ENCODE measurements at regions not wholly inside any gene's neighbourhood (a gene's known extent, or its start where the extent isn't known, plus 50 kb on each side); places are given as distances from the start of the nearest gene placed in this dataset.
"Not testable (repeated sequence)": the region's sequence is repeated elsewhere in the genome, so short reads cannot be mapped to it uniquely, and the experiment has no call there.

- DNase-seq = not testable (repeated sequence)
Observed at GRCh38 chr4:189721016-189721993, 219.4 kb upstream of the FRG1 start.

DNA sequence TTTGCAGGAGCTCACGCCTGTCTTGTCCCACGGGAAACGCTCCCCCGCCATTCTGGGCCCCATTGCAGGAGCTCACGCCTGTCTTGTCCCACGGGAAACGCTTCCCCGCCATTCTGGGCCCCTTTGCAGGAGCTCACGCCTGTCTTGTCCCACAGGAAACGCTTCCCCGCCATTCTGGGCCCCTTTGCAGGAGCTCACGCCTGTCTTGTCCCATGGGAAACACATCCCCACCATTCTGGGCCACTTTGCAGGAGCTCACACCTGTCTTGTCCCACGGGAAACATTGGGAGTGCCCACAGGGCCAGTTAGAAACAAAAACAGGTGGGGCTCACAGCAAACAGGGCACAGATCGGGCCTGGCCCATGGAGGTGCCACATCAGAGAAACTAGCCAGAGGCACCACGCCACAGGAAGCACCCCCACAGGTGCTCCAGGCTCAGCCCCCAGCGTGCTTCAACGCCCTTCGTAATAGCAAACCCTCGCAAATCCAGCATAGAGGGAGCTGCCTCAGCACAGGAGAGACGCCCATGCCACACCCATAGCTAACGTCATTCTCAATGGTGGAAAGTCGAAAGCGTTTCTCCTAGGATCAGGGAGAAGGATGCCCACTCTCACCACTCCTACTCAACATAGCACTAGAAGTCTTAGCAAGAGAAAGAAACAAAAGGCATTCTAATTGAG lies 218.2 kb upstream of the FRG1 start:
- DNase-seq = peak; percentile 31

- not testable (repeated sequence) for DNase-seq
Observed at GRCh38 chr4:189727982-189728638, 212.6 kb upstream of the FRG1 start.

- DNase-seq = not testable (repeated sequence)
Observed at GRCh38 chr4:189731989-189732388, 208.7 kb upstream of the FRG1 start.

GRCh38 chr4:189733507-189733906 lies 207.2 kb upstream of the FRG1 start:
- DNase-seq = not testable (repeated sequence)

DNA sequence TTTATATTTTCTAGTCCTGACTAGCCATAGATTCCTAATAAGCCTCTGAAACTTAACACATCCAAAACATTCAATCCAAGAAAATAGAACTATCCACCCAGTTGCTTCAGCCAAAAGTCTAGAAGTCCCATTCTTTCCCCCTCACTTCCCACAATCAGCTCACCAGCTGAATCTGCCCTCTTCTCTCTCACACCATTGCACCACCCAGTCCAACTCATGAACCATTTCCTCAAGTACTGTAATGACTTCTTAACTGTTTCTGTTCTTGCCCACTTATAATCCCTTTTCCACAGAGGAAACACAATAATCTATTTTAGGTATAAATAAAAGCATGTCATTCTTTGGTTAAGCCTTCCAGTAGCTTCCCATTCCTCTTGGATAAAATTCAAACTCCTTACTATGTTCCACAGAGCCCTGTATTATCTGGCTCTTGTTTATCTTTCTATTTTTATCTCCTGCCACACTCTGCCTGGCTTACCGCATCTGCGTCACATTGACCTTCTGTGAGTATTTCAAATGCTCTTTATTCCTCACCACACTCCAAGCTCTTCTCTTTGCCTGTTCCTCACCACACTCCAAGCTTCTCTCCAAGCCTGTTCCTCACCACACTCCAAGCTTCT lies 205.9 kb upstream of the FRG1 start:
- not testable (repeated sequence) for DNase-seq

DNA sequence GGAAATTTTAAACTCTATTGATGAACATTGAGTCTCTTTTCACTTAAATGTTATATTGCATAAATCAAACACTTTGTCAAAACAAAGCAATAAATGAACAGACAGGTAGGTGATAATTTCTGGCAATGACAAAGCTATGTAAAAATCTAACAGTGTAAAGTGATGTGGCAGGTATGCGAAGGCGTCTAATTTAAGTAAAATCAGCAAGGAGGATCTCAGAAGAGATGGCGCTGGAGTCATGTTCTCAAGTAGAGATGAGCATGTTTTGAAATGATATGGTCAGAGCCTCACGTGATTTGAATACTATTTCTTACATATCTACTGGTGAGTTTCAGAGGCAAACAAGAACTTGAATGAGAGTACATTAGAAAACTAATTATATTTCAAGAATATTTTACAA lies 204.0 kb upstream of the FRG1 start:
- DNase-seq = not testable (repeated sequence)

- not testable (repeated sequence) for DNase-seq
Observed at GRCh38 chr4:189740118-189740517, 200.6 kb upstream of the FRG1 start.

DNA sequence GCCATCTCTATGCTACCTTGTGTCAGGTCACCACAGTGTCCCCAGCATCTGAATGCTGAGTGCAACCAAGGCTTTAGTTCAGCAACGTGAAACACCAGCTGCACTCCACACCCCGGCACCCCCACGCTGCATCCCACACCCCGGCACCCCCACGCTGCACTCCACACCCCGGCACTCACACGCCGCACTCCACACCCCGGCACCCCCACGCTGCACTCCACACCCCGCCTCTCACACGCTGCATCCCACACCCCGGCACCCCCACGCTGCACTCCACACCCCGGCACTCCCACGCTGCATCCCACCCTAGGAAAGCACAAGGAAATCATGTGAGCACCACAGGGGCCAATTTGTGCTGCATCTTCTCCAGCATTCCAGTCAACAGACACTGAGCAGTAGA lies 199.8 kb upstream of the FRG1 start:
- DNase-seq = no peak

- not testable (repeated sequence) for DNase-seq
Observed at GRCh38 chr4:189753092-189753491, 187.6 kb upstream of the FRG1 start.

DNA sequence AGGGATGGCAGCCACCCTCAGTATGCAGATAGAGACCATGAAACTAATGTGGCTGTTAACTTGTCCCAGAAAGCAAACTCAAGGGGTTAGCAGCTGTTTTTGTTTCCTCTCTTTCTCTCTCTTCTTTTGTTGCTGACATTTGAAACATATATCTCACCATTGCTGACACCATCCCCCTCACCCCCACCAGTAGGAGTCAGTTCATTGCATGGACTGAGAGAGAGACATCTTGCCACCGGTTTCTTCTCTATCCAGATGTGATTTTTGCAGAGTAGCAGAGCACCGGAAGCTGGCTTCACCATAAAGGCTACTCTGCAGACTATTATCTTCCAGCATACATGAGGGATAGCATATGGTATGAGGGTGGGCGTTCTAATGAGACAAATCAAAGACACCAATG lies 177.1 kb upstream of the FRG1 start:
- no peak for DNase-seq

- peak; percentile 69 for DNase-seq
Observed at GRCh38 chr4:189765301-189765700, 175.4 kb upstream of the FRG1 start.

DNA sequence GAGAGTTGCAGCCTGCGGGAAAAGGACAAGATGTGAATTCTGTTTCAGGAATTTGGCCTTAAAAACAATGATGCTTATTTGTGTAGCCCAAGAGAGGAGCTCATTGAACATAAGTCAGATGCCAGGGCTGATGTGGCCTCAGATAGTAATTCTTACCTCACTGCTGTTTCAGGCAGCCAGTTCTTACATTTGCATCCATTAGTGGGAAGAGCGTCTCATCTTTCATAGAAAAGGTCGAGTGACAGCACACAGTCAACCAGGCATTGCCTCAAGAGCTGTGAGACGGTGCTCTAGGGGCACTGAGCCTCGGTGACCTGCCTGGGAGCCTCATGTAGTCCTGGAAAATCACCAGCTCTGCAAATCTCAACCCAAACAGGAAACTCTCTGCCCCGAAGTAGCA lies 174.9 kb upstream of the FRG1 start:
- no peak for DNase-seq

GRCh38 chr4:189767941-189768340 lies 172.7 kb upstream of the FRG1 start:
- no peak for DNase-seq

GRCh38 chr4:189769131-189769530 lies 171.5 kb upstream of the FRG1 start:
- DNase-seq = no peak

GRCh38 chr4:189771696-189772361 lies 168.8 kb upstream of the FRG1 start:
- DNase-seq = no peak

GRCh38 chr4:189773909-189774308 lies 166.8 kb upstream of the FRG1 start:
- DNase-seq = no peak

DNA sequence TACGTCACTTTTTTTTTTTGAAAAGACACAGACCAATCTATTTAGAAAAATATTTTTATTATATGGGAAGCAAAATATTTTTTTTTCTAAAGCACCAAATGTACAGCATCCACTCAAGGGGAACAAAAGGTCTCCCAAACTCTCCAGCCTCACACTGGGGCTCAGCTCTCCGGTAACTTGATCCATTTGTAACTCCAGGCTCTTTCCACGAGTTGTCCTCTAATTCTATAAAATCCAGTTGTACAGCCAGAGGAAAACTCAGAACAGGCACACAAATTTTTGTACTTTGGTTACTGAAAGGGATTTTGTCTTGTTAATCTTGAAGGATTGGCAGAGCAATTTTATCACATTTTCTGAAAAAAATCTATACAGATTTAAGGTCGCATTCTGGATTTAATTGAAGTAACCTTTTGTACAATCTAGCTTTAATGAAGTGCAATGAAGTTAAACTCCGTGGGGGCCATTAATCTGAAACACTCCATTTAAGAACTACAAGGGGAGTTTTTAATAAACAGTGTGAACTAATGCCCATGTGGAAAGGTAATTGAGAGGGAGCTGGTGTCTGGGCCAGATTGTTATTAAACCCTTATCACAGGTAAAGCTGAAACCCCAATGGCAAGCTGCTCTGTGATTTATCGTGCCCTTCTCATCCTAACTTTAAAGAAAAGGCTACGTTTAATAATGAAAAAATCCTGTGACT lies 161.2 kb upstream of the FRG1 start:
- peak; percentile 16 for DNase-seq

- DNase-seq = no peak
Observed at GRCh38 chr4:189780391-189780790, 160.3 kb upstream of the FRG1 start.

DNA sequence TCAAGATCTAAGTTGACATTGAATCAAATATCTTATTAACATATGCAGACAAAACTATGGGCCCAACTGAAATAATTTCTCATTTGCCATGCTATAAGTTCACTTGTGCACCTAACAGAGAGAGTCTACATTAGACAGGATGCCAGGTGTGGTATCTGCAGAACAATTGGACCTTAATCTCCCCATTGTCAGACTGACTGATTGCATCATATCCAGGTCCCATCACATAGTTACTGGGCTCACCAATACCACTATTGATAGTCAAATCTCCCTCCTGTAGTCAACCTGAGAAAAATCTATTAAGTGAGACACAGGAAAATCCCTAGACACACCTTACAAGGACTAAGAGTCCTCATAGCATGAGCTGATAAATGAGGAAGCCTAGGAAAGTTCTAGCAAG lies 156.0 kb upstream of the FRG1 start:
- no peak for DNase-seq

DNA sequence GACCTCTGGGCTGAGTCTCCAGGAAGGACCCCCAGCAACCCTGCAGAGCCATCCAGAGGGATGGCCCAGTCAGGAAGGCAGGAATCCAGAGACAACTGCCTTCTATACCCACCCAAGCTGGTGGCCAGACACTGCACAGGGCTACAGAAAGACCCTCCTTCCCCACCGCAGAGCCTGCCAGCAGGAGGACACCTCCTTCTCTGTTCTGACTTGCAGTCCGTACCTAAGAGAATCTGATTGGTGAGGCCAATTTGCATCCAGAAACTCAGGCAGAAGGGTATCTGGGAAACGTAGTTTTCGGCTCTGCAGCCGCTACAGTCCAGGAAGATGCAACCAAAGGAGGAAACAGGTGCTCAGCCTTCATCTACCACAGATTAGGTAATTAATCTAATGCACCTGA lies 155.4 kb upstream of the FRG1 start:
- no peak for DNase-seq

All from right kidney (tissue), 1 donor.